Right atrium auricular region (tissue), 2 donors: ENCODE measurements at regions not wholly inside any gene's neighbourhood (a gene's known extent, or its start where the extent isn't known, plus 50 kb on each side); places are given as distances from the start of the nearest gene placed in this dataset.

Experiments used
- DNase-seq: peaks from one replicate; pipeline ENCODE4 v3.0.0-alpha.2; 2019; ENCODE audit warnings: low spot score
- H3K27ac ChIP-seq, 2 donors: fragments of 200-600 bp; sonication (generic); 1 replicate in 1 of 2; 2 replicates in 1 of 2; pipeline ENCODE4 v1.5.1; 2016 to 2019
- H3K27me3 ChIP-seq, 2 donors: fragments of 200-600 bp; sonication (generic); one replicate each; pipeline versions ENCODE4 v1.5.1 to v1.6.0; 2017 to 2019
- H3K36me3 ChIP-seq: fragments of 200-600 bp; sonication (generic); one replicate; pipeline ENCODE4 v1.5.1; 2016
- H3K4me1 ChIP-seq, 2 donors: fragments of 200-600 bp; sonication (generic); one replicate each; pipeline versions ENCODE4 v1.5.1 to v1.6.0; 2017 to 2019
- H3K4me3 ChIP-seq, 2 donors: fragments of 200-600 bp; sonication (generic); 1 replicate in 1 of 2; 2 replicates in 1 of 2; pipeline ENCODE4 v1.5.1; 2017 to 2019; ENCODE audit warnings: mild to moderate bottlenecking in 1 of 2, moderate library complexity in 1 of 2
- H3K9me3 ChIP-seq, 2 donors: fragments of 200-600 bp; sonication (generic); one replicate each; pipeline ENCODE4 v1.5.1; 2019
- CTCF ChIP-seq, 2 donors: fragments of 200-600 bp; sonication (generic); IDR thresholded peaks; one replicate each; pipeline ENCODE4 v1.5.1; 2019; ENCODE audit warnings: antibody characterized with exemption in 2 of 2

GRCh38 chr4:15295421-15296162 lies 132.2 kb upstream of the C1QTNF7 start:
- no peak for DNase-seq
- Histone ChIP-seq H3K9me3 (no peaks in the 10 kb centered on the region), H3K4me3 (no peak overlapping the region), H3K27me3 (no peaks in the 10 kb centered on the region), H3K36me3 (no peaks in the 10 kb centered on the region), H3K27ac (no peak overlapping the region), H3K4me1 (no peaks in the 10 kb centered on the region)
- TF ChIP-seq CTCF (IDR thresholded peaks at IDR 0.05), result no peak

GRCh38 chr4:15297344-15297743 lies 130.5 kb upstream of the C1QTNF7 start:
- Histone ChIP-seq H3K27me3 (no peaks in the 10 kb centered on the region), H3K27ac (no peak overlapping the region), H3K36me3 (no peaks in the 10 kb centered on the region), H3K4me1 (no peaks in the 10 kb centered on the region), H3K9me3 (no peaks in the 10 kb centered on the region), H3K4me3 (no peak overlapping the region)
- TF ChIP-seq CTCF (IDR thresholded peaks at IDR 0.05), result no peak
- DNase-seq, result no peak

GRCh38 chr4:15299627-15300026 lies 128.2 kb upstream of the C1QTNF7 start:
- TF ChIP-seq CTCF (IDR thresholded peaks at IDR 0.05), result no peak
- no peaks in the 10 kb centered on the region for H3K27me3 ChIP-seq
- no peak for DNase-seq
- no peaks in the 10 kb centered on the region for H3K4me1 ChIP-seq
- H3K36me3 ChIP-seq, result no peaks in the 10 kb centered on the region
- H3K27ac ChIP-seq, result no peak overlapping the region
- H3K4me3 ChIP-seq, result no peak overlapping the region
- H3K9me3 ChIP-seq, result no peaks in the 10 kb centered on the region

- H3K4me1 ChIP-seq, result no peaks in the 10 kb centered on the region
- H3K9me3 ChIP-seq, result no peaks in the 10 kb centered on the region
- no peak overlapping the region for H3K27ac ChIP-seq
- TF ChIP-seq CTCF (IDR thresholded peaks at IDR 0.05), result no peak
- H3K27me3 ChIP-seq, result no peaks in the 10 kb centered on the region
- H3K4me3 ChIP-seq, result no peak overlapping the region
- no peak for DNase-seq
- H3K36me3 ChIP-seq, result no peaks in the 10 kb centered on the region
Measured at GRCh38 chr4:15303052-15303641, 124.7 kb upstream of the C1QTNF7 start.

GRCh38 chr4:15314974-15315373 lies 112.9 kb upstream of the C1QTNF7 start:
- Histone ChIP-seq H3K4me3 (no peak overlapping the region), H3K9me3 (no peaks in the 10 kb centered on the region), H3K27ac (no peak overlapping the region), H3K27me3 (no peaks in the 10 kb centered on the region), H3K36me3 (no peaks in the 10 kb centered on the region), H3K4me1 (no peaks in the 10 kb centered on the region)
- DNase-seq, result no peak
- no peak for TF ChIP-seq CTCF (IDR thresholded peaks at IDR 0.05)

GRCh38 chr4:15317246-15317645 lies 110.6 kb upstream of the C1QTNF7 start:
- no peak overlapping the region for H3K27ac ChIP-seq
- no peaks in the 10 kb centered on the region for H3K9me3 ChIP-seq
- DNase-seq, result no peak
- H3K36me3 ChIP-seq, result no peaks in the 10 kb centered on the region
- no peak overlapping the region for H3K4me3 ChIP-seq
- no peaks in the 10 kb centered on the region for H3K4me1 ChIP-seq
- no peaks in the 10 kb centered on the region for H3K27me3 ChIP-seq
- TF ChIP-seq CTCF (IDR thresholded peaks at IDR 0.05), result no peak
